ENCODE measurements at regions not wholly inside any gene's neighbourhood (a gene's known extent, or its start where the extent isn't known, plus 50 kb on each side); places are given as distances from the start of the nearest gene placed in this dataset.

- TF ChIP-seq CTCF (IDR thresholded peaks at IDR 0.05; ENCODE audit: low read depth, low read length), result no peak
- no peak for TF ChIP-seq MAX (IDR thresholded peaks at IDR 0.05; ENCODE audit: low read depth, low read length)
- TF ChIP-seq POLR2A (IDR thresholded peaks at IDR 0.05; ENCODE audit: extremely low read depth, insufficient read length), result no peak
- no peak for TF ChIP-seq MYC (IDR thresholded peaks at IDR 0.05; ENCODE audit: low read depth, low read length)
Observed at GRCh38 chr14:71533390-71533789, 398.8 kb upstream of the RGS6 start.

Data from NB4 (cell line).